B cell (primary cell): ENCODE measurements at regions not wholly inside any gene's neighbourhood (a gene's known extent, or its start where the extent isn't known, plus 50 kb on each side); places are given as distances from the start of the nearest gene placed in this dataset.

Experiments
- EZH2 ChIP-seq: IDR thresholded peaks from 2 replicates; pipeline ENCODE4 v1.6.1; 2012; ENCODE audit warnings: borderline replicate concordance, low read depth, mild to moderate bottlenecking, moderate library complexity, low read length; ENCODE audit not compliant: insufficient read depth, poor library complexity, severe bottlenecking
- TF ChIP-seq, protein P1 (sequence below): fragments of 200-600 bp; IDR thresholded peaks from one replicate; pipeline ENCODE4 v1.8.0; 2022; ENCODE audit warnings: antibody characterized with exemption, mild to moderate bottlenecking

GRCh38 chr6:164216839-164217238 lies 802.3 kb downstream of the QKI start:
- TF ChIP-seq, protein P1, sequence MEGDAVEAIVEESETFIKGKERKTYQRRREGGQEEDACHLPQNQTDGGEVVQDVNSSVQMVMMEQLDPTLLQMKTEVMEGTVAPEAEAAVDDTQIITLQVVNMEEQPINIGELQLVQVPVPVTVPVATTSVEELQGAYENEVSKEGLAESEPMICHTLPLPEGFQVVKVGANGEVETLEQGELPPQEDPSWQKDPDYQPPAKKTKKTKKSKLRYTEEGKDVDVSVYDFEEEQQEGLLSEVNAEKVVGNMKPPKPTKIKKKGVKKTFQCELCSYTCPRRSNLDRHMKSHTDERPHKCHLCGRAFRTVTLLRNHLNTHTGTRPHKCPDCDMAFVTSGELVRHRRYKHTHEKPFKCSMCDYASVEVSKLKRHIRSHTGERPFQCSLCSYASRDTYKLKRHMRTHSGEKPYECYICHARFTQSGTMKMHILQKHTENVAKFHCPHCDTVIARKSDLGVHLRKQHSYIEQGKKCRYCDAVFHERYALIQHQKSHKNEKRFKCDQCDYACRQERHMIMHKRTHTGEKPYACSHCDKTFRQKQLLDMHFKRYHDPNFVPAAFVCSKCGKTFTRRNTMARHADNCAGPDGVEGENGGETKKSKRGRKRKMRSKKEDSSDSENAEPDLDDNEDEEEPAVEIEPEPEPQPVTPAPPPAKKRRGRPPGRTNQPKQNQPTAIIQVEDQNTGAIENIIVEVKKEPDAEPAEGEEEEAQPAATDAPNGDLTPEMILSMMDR, result no peak
- no peak for TF ChIP-seq EZH2
